HepG2 (cell line): ENCODE measurements at regions not wholly inside any gene's neighbourhood (a gene's known extent, or its start where the extent isn't known, plus 50 kb on each side); places are given as distances from the start of the nearest gene placed in this dataset.

Experiments used
- ATAC-seq: fragments of 200-7000 bp; cut with Tn5 transposase; 3 replicates; pipeline ENCODE4 v1.9.1; 2020; ENCODE audit warnings: mild to moderate bottlenecking, moderate library complexity
- BruUV-seq: library from RNA; stranded (reverse); fragments of 400-500 nt; replicated peaks from 2 replicates; lab custom pipeline; 2021; lab: Mats Ljungman, UMichigan
- CTCF ChIA-PET: fragments of 300-600 bp; formaldehyde crosslinking; extraction: SDS; loops from one replicate; lab custom pipeline; 2021; ENCODE audit warnings: low total read pairs, inconsistent platforms, low intra/inter-chr PET ratio; lab: Yijun Ruan, JAX
- POLR2A ChIA-PET: fragments of 350-600 bp; sonication (Branson Sonifier 250); formaldehyde crosslinking; loops from one replicate; lab custom pipeline; 2020; ENCODE audit warnings: antibody characterized with exemption, inconsistent platforms; lab: Yijun Ruan, JAX
- DNase-seq: peaks from one replicate; pipeline ENCODE4 v3.0.0-alpha.2; 2015; ENCODE audit warnings: low spot score
- FAIRE-seq: peaks from 3 replicates; lab custom pipeline; 2011; peaks lifted over from hg19 to GRCh38; lab: Jason Lieb, UNC
- H2AFZ ChIP-seq: one replicate; pipeline ENCODE4 v1.6.1; 2011; ENCODE audit warnings: low read length, inconsistent platforms
- H3K27ac ChIP-seq: fragments of 300-600 bp; 3 replicates; pipeline ENCODE4 v1.8.0; 2011; ENCODE audit warnings: mixed run types, mild to moderate bottlenecking, mixed read lengths, low read length, inconsistent platforms; ENCODE audit not compliant: insufficient read depth; ENCODE audit errors: extremely low read length
- H3K27me3 ChIP-seq, 2 experiments: fragments of 200-600 bp in 1 of 2; 2 replicates in 1 of 2; 3 replicates in 1 of 2; pipeline versions ENCODE4 v1.6.0 to v1.8.0; 2011; ENCODE audit warnings: low read length in 2 of 2, mild to moderate bottlenecking in 2 of 2, moderate library complexity in 2 of 2, inconsistent platforms in 1 of 2; ENCODE audit not compliant: insufficient read depth in 2 of 2, control insufficient read depth in 1 of 2
- H3K36me3 ChIP-seq, 2 experiments: fragments of 200-600 bp in 1 of 2; replicated peaks in 1 of 2; 2 replicates in 1 of 2; 3 replicates in 1 of 2; pipeline versions ENCODE4 v1.5.1 to v1.8.0; 2011; ENCODE audit warnings: low read length in 2 of 2, inconsistent platforms in 1 of 2; ENCODE audit not compliant: insufficient read depth in 2 of 2, control insufficient read depth in 1 of 2
- H3K4me1 ChIP-seq: 2 replicates; pipeline ENCODE4 v1.5.1; 2012; ENCODE audit warnings: low read length, inconsistent platforms; ENCODE audit not compliant: insufficient read depth
- H3K4me2 ChIP-seq: 2 replicates; pipeline ENCODE4 v1.6.0; 2011; ENCODE audit warnings: low read depth, low read length, inconsistent platforms
- H3K4me3 ChIP-seq, 3 experiments: fragments of 200-600 bp in 1 of 3; sonication (generic), shearing (Covaris generic) in 1 of 3; replicated peaks in 1 of 3; 2 replicates each; pipeline ENCODE4 v1.5.1; 2011 to 2016; ENCODE audit warnings: low read length in 3 of 3, inconsistent platforms in 2 of 3, low read depth in 2 of 3, mild to moderate bottlenecking in 2 of 3, control low read depth in 1 of 3, mixed read lengths in 1 of 3; ENCODE audit not compliant: insufficient read depth in 1 of 3
- H3K79me2 ChIP-seq: one replicate; pipeline ENCODE4 v1.6.1; 2011; ENCODE audit warnings: low read length, inconsistent platforms; ENCODE audit not compliant: insufficient read depth
- H3K9ac ChIP-seq: 2 replicates; pipeline ENCODE4 v1.6.0; 2011; ENCODE audit warnings: mild to moderate bottlenecking, low read depth, low read length, inconsistent platforms; ENCODE audit not compliant: insufficient read depth
- H3K9me3 ChIP-seq: 2 replicates; pipeline ENCODE4 v1.5.1; 2012; ENCODE audit warnings: mild to moderate bottlenecking, low read length
- H4K20me1 ChIP-seq: 2 replicates; pipeline ENCODE4 v1.6.0; 2011; ENCODE audit warnings: inconsistent platforms, mild to moderate bottlenecking, low read length, moderate library complexity; ENCODE audit not compliant: insufficient read depth
- BCL6 ChIP-seq: IDR thresholded peaks from 2 replicates; pipeline ENCODE4 v1.6.1; 2016; ENCODE audit warnings: missing genetic modification reagents, missing compliant biosample characterization
- MEIS1 ChIP-seq: sonication (generic); formaldehyde crosslinking; IDR thresholded peaks from 2 replicates; pipeline ENCODE4 v1.9.0; 2021; ENCODE audit warnings: mild to moderate bottlenecking, missing genetic modification reagents, moderate library complexity, borderline replicate concordance
- MEIS2 ChIP-seq: sonication (generic); formaldehyde crosslinking; IDR thresholded peaks from 2 replicates; pipeline ENCODE4 v1.9.0; 2021; ENCODE audit warnings: mild to moderate bottlenecking, missing genetic modification reagents
- REPIN1 ChIP-seq: sonication (generic); formaldehyde crosslinking; IDR thresholded peaks from 2 replicates; pipeline ENCODE4 v1.8.0; 2022; ENCODE audit warnings: missing genetic modification reagents, low read depth, mild to moderate bottlenecking, borderline replicate concordance
- SRF ChIP-seq: IDR thresholded peaks from 2 replicates; pipeline ENCODE4 v1.6.1; 2011; ENCODE audit warnings: mild to moderate bottlenecking, low read depth, low read length, moderate library complexity
- ZC3H4 ChIP-seq: sonication (generic); formaldehyde crosslinking; IDR thresholded peaks from 2 replicates; pipeline ENCODE4 v1.4.0; 2020; ENCODE audit warnings: missing genetic modification reagents, borderline replicate concordance
- ZFP62 ChIP-seq: sonication (generic); formaldehyde crosslinking; IDR thresholded peaks from 2 replicates; pipeline ENCODE4 v1.4.0; 2020; ENCODE audit warnings: missing genetic modification reagents
- WGBS: methylation state at CpG from one replicate; pipeline ENCODE4 v1.1.6; 2017; ENCODE audit warnings: low lambda C conversion rate; 5-methylcytosine and 5-hydroxymethylcytosine counted together
- in situ Hi-C: cut with HindIII; loops from 2 replicates; pipeline ENCODE4 v1.10.0; 2017; ENCODE audit warnings: low pct_unique_long_range_greater_than_20kb; ENCODE audit not compliant: extremely low pct_ligation_motif_present
- intact Hi-C: fragments of 100-400 bp; cut with micrococcal nuclease; formaldehyde crosslinking; loops from one replicate; pipeline ENCODE4 v1.10.0; 2022; ENCODE audit not compliant: unreplicated experiment
- TF ChIP-seq, protein P1 (sequence below): sonication (generic); formaldehyde crosslinking; IDR thresholded peaks from 2 replicates; pipeline ENCODE4 v1.8.1; 2022; ENCODE audit warnings: mild to moderate bottlenecking, missing genetic modification reagents
- TF ChIP-seq, protein P2 (sequence below): sonication (generic); formaldehyde crosslinking; IDR thresholded peaks from 2 replicates; pipeline ENCODE4 v1.8.1; 2023; ENCODE audit warnings: missing genetic modification reagents, mild to moderate bottlenecking, borderline replicate concordance
- TF ChIP-seq, protein P3 (sequence below): sonication (generic); formaldehyde crosslinking; IDR thresholded peaks from 2 replicates; pipeline ENCODE4 v1.5.0; 2020; ENCODE audit warnings: missing genetic modification reagents, mild to moderate bottlenecking, borderline replicate concordance
- TF ChIP-seq, protein P4 (sequence below): IDR thresholded peaks from 2 replicates; pipeline ENCODE4 v1.6.1; 2016; ENCODE audit warnings: missing biosample characterization, missing genetic modification reagents, low read depth

DNA sequence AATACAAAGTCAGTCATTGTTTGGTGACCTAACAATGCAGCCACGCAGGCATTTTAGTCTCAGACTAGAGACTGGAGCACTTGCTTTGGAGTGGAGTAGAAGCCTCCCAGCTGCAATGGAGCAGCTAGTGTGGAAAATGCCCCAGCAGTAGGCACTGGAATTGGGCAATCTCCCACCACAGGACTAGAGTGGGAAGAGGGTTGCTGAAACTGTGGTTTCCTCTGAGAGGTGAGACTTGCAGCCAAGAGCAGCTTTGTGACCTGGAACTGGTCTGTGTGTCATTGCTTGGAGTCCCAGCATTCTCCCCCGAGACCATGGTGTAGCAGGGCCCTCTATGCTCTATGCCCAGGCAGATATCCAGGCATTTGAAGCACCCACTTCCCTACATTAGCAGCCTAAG is 556.3 kb downstream of the UQCRFS1 start:
- H3K4me1 ChIP-seq = no peaks in the 10 kb centered on the region
- ATAC-seq (no peak), FAIRE-seq (no peak), DNase-seq (no peak)
- ChIA-PET POLR2A (no interaction called here), CTCF (no interaction called here)
- H3K4me3 ChIP-seq = no peak overlapping the region
- no peaks in the 10 kb centered on the region for H3K36me3 ChIP-seq
- H3K79me2 ChIP-seq = no peaks in the 10 kb centered on the region
- H3K9me3 ChIP-seq = peaks cover 92% of the 10 kb centered on the region
- in situ Hi-C loops (no loop called here), intact Hi-C loops (no loop called here)
- no CpG with 5 or more reads among the region's 2 CpGs for WGBS
- H2AFZ ChIP-seq = no peak overlapping the region
- no peaks in the 10 kb centered on the region for H4K20me1 ChIP-seq
- H3K4me2 ChIP-seq = no peak overlapping the region
- no peak overlapping the region for H3K27ac ChIP-seq
- no peaks in the 10 kb centered on the region for H3K27me3 ChIP-seq
- BruUV-seq = no TSS peak
- H3K9ac ChIP-seq = no peak overlapping the region
- TF ChIP-seq, protein P1, sequence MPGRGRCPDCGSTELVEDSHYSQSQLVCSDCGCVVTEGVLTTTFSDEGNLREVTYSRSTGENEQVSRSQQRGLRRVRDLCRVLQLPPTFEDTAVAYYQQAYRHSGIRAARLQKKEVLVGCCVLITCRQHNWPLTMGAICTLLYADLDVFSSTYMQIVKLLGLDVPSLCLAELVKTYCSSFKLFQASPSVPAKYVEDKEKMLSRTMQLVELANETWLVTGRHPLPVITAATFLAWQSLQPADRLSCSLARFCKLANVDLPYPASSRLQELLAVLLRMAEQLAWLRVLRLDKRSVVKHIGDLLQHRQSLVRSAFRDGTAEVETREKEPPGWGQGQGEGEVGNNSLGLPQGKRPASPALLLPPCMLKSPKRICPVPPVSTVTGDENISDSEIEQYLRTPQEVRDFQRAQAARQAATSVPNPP (CRISPR knock-in tag) = no peak
- TF ChIP-seq BCL6 (CRISPR knock-in tag) (no peak), SRF (no peak), MEIS1 (CRISPR knock-in tag) (no peak), ZFP62 (CRISPR knock-in tag) (no peak), MEIS2 (CRISPR knock-in tag) (no peak), REPIN1 (CRISPR knock-in tag) (no peak), ZC3H4 (CRISPR knock-in tag) (no peak)
- TF ChIP-seq, protein P2, sequence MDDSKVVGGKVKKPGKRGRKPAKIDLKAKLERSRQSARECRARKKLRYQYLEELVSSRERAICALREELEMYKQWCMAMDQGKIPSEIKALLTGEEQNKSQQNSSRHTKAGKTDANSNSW (CRISPR knock-in tag) = no peak
- TF ChIP-seq, protein P3, sequence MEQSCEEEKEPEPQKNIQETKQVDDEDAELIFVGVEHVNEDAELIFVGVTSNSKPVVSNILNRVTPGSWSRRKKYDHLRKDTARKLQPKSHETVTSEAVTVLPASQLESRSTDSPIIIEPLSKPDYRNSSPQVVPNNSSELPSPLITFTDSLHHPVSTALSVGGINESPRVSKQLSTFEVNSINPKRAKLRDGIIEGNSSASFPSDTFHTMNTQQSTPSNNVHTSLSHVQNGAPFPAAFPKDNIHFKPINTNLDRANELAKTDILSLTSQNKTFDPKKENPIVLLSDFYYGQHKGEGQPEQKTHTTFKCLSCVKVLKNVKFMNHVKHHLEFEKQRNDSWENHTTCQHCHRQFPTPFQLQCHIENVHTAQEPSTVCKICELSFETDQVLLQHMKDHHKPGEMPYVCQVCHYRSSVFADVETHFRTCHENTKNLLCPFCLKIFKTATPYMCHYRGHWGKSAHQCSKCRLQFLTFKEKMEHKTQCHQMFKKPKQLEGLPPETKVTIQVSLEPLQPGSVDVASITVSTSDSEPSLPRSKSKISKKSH (CRISPR knock-in tag) = no peak
- TF ChIP-seq, protein P4, sequence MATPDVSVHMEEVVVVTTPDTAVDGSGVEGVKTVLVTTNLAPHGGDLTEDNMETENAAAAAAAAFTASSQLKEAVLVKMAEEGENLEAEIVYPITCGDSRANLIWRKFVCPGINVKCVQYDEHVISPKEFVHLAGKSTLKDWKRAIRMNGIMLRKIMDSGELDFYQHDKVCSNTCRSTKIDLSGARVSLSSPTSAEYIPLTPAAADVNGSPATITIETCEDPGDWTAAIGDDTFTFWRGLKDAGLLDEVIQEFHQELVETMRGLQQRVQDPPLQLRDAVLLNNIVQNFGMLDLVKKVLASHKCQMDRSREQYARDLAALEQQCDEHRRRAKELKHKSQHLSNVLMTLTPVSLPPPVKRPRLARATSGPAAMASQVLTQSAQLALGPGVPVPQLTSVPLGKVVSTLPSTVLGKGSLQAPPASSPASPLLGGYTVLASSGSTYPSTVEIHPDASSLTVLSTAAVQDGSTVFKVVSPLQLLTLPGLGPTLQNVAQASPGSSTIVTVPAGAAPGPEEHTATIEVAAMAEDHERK (CRISPR knock-in tag) = no peak
